HG03521 (cell line): ENCODE measurements at regions not wholly inside any gene's neighbourhood (a gene's known extent, or its start where the extent isn't known, plus 50 kb on each side); places are given as distances from the start of the nearest gene placed in this dataset.
"Not testable (repeated sequence)": the region's sequence is repeated elsewhere in the genome, so short reads cannot be mapped to it uniquely, and the experiment has no call there.

Experiments
- ATAC-seq: cut with Tn5 transposase; IDR thresholded peaks from one replicate; pipeline ENCODE4 v1.9.1; 2021; ENCODE audit warnings: mild to moderate bottlenecking, moderate library complexity; ENCODE audit not compliant: unreplicated experiment

DNA sequence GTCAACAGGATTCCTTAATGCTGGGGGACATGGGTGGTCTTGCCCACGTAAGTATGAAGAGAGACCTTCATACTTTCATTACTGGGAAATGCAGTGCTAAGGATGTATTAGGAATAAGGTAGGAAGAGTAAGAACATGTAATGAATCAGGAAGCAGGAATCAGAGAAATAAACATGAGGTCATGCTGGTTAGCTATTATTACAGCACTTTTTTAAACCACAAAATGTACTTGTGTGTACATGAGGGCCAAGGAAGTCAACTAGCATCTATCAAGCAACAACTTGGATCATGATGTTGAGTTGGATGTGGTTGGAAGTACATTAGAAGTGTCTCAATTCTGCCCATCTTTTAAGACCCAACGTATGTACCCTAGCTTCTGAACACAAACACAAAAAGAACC, 63.5 kb upstream of the E2F3 start:
- no peak for ATAC-seq

DNA sequence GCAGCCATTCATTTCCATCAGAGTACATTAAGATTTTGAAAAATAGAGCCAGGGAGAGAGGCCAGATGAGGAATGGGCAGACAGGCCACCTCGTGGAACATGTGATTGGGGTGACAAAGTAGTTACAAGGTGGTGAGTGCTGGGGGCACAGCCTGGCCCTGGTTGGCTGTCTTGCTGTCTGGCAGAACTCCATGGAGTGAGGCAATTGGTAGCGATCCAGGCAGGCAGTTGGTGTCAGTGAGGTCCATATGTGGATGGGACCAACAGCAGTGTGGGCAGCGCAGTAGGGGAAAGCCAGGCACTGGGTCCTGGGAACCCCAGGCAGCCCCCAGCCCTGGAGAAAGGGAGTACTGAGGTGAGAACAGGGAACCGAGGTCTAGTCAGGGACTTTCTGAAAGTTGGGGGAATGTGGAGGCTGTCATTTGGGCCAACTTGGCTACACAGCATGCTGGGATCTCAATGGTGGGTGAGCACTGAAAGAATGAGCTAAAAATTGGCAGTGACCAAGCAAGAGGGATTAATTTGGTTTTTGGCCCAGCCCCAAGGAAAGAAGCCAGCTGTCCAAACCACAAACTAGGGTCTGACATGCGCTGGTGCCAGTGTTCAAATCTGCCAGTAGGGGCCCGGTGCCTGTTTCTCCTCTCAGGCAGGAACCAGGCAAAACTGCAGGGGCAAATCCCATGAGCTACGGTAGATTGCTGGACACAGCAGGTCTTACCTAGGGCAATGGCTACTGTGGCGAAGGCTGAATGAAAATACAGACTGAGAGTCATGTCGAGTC, 61.4 kb upstream of the E2F3 start:
- ATAC-seq, result no peak

DNA sequence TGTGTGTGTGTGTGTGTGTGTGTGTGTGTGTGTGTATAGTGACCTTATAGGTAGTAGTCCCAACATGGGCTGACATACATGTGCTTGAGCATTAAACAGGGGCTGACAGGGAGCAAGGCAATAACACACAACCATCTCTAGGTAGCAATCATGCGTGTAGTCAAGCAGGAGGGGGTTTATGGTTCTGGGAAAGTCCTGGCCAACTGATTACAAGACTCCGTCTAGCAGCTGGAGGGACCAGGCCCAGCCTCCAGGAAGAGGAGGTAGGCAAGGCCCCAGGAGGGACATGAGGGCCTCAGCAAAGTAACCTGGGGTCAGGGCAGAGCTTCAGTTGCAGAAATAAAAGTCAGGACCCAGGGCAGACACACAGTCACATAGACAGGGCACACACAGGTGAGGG, 60.6 kb upstream of the E2F3 start:
- ATAC-seq, result no peak

DNA sequence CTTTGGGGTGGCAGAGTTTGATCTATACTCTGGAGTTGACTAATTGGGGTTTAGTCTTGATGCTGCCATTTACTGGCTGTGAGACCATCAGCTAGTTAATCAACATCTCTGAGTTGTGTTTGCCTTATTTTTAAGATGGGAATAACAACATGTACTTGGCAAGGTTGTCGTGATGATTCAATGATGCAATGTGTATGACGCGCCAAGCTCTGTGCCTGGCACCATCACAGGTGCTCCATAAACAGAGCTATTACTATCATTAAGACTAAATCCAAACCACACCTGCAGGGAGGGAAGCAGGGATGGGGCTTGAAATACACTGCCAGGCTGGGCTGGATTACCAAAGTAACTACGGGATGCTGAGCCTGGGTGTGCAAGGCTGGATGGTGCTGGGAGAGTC, 60.1 kb upstream of the E2F3 start:
- no peak for ATAC-seq

DNA sequence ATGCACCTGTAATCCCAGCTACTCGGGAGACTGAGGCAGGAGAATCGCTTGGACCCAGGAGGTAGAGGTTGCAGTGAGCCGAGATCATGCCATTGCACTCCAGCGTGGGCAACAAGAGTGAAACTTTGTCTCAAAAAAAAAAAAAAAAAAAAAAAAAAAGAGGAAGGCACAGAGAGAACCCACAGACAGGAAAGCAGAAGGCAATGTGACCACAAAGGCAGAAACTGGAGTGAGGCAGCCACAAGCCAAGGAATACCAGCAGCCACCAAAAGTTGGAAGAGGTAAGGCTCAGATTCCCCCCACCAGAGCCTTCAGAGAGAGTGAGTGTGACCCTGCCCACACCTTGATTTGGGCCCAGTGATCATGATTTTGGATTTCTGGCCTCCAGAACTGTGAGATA, 54.7 kb upstream of the E2F3 start:
- not testable (repeated sequence) for ATAC-seq

DNA sequence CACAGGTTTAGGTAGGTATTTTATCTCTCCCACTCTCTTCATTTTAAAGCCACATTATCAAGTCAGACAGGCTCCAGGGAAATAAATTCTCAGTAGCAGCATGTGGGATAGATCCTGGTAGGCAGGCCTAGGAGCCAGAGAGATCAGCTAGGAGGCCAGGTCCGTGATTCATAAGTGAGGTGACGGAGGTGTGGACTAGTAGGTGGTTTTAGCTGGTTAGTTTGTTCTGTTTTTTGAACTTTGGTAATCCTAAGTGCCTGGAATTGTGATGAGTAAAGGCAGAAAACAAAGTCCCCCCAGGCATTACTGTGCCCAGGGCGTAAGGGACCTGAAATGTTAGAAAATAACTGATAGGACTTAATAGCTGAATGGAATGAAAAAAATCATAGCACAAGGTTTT, 53.6 kb upstream of the E2F3 start:
- no peak for ATAC-seq

DNA sequence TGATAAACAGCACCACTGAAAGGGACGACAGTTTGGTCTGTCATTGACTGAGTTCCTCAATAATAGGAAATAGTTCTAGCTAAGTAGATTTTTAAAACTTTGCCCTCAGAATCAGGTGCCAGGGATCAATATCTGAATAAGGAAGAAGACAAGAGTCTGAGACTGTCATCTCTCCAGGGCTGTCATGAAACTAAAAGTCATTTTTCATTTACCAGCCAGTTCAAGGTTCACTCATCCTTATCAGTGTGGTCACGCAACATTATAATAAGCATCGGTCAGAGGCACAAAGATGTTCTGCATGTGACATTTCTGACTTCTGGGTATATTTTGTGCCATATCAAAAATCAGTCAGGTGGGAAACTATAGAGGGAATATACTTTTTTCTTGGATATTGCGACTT, 52.5 kb upstream of the E2F3 start:
- no peak for ATAC-seq

DNA sequence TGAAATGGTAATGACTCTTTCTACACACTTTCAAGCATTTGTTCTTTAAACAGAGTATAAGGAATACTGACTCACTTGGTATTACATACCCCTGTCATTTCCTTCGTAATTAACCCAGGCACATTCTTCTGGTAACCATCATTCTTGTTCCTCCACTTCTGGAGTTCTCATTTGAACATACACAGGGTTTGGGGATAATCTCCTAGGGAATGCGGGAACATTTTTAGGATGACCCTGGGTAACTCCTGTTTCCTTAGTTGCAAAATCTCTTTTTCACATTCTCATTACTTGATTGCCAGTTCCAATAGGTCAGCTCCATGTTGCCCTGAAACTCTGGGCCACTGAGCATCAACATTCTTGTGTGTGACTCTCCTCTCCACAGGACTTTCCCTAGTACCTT, 51.5 kb upstream of the E2F3 start:
- no peak for ATAC-seq

DNA sequence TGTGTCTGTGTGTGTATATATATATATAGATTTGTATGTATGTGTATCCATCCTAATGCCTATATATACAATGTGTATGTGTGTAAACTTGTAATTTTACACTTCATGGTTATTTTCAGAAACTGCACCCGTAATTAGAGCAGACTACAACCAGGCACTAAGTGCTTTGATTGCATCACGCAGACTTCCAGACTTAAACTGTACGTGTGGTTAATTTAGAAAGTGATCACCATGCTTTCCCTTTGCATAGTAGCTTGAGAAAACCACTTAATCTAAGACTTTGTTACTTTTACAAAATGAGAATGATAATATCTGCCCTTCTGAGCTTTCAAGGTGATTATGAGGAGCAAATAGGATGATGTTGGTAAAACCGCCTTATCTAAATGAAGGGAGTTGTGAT, 50.1 kb upstream of the E2F3 start:
- no peak for ATAC-seq
